HepG2 (cell line): ENCODE measurements at regions not wholly inside any gene's neighbourhood (a gene's known extent, or its start where the extent isn't known, plus 50 kb on each side); places are given as distances from the start of the nearest gene placed in this dataset.

Source experiments
- ATAC-seq: fragments of 200-7000 bp; cut with Tn5 transposase; 3 replicates; pipeline ENCODE4 v1.9.1; 2020; ENCODE audit warnings: mild to moderate bottlenecking, moderate library complexity
- BruUV-seq: library from RNA; stranded (reverse); fragments of 400-500 nt; replicated peaks from 2 replicates; lab custom pipeline; 2021; lab: Mats Ljungman, UMichigan
- CTCF ChIA-PET: fragments of 300-600 bp; formaldehyde crosslinking; extraction: SDS; loops from one replicate; lab custom pipeline; 2021; ENCODE audit warnings: low total read pairs, inconsistent platforms, low intra/inter-chr PET ratio; lab: Yijun Ruan, JAX
- POLR2A ChIA-PET: fragments of 350-600 bp; sonication (Branson Sonifier 250); formaldehyde crosslinking; loops from one replicate; lab custom pipeline; 2020; ENCODE audit warnings: antibody characterized with exemption, inconsistent platforms; lab: Yijun Ruan, JAX
- DNase-seq: peaks from one replicate; pipeline ENCODE4 v3.0.0-alpha.2; 2015; ENCODE audit warnings: low spot score
- FAIRE-seq: peaks from 3 replicates; lab custom pipeline; 2011; peaks lifted over from hg19 to GRCh38; lab: Jason Lieb, UNC
- H2AFZ ChIP-seq: one replicate; pipeline ENCODE4 v1.6.1; 2011; ENCODE audit warnings: low read length, inconsistent platforms
- H3K27ac ChIP-seq: fragments of 300-600 bp; 3 replicates; pipeline ENCODE4 v1.8.0; 2011; ENCODE audit warnings: mixed run types, mild to moderate bottlenecking, mixed read lengths, low read length, inconsistent platforms; ENCODE audit not compliant: insufficient read depth; ENCODE audit errors: extremely low read length
- H3K27me3 ChIP-seq, 2 experiments: fragments of 200-600 bp in 1 of 2; 2 replicates in 1 of 2; 3 replicates in 1 of 2; pipeline versions ENCODE4 v1.6.0 to v1.8.0; 2011; ENCODE audit warnings: low read length in 2 of 2, mild to moderate bottlenecking in 2 of 2, moderate library complexity in 2 of 2, inconsistent platforms in 1 of 2; ENCODE audit not compliant: insufficient read depth in 2 of 2, control insufficient read depth in 1 of 2
- H3K36me3 ChIP-seq, 2 experiments: fragments of 200-600 bp in 1 of 2; replicated peaks in 1 of 2; 2 replicates in 1 of 2; 3 replicates in 1 of 2; pipeline versions ENCODE4 v1.5.1 to v1.8.0; 2011; ENCODE audit warnings: low read length in 2 of 2, inconsistent platforms in 1 of 2; ENCODE audit not compliant: insufficient read depth in 2 of 2, control insufficient read depth in 1 of 2
- H3K4me1 ChIP-seq: 2 replicates; pipeline ENCODE4 v1.5.1; 2012; ENCODE audit warnings: low read length, inconsistent platforms; ENCODE audit not compliant: insufficient read depth
- H3K4me2 ChIP-seq: 2 replicates; pipeline ENCODE4 v1.6.0; 2011; ENCODE audit warnings: low read depth, low read length, inconsistent platforms
- H3K4me3 ChIP-seq, 3 experiments: fragments of 200-600 bp in 1 of 3; sonication (generic), shearing (Covaris generic) in 1 of 3; replicated peaks in 1 of 3; 2 replicates each; pipeline ENCODE4 v1.5.1; 2011 to 2016; ENCODE audit warnings: low read length in 3 of 3, inconsistent platforms in 2 of 3, low read depth in 2 of 3, mild to moderate bottlenecking in 2 of 3, control low read depth in 1 of 3, mixed read lengths in 1 of 3; ENCODE audit not compliant: insufficient read depth in 1 of 3
- H3K79me2 ChIP-seq: one replicate; pipeline ENCODE4 v1.6.1; 2011; ENCODE audit warnings: low read length, inconsistent platforms; ENCODE audit not compliant: insufficient read depth
- H3K9ac ChIP-seq: 2 replicates; pipeline ENCODE4 v1.6.0; 2011; ENCODE audit warnings: mild to moderate bottlenecking, low read depth, low read length, inconsistent platforms; ENCODE audit not compliant: insufficient read depth
- H3K9me3 ChIP-seq: 2 replicates; pipeline ENCODE4 v1.5.1; 2012; ENCODE audit warnings: mild to moderate bottlenecking, low read length
- H4K20me1 ChIP-seq: 2 replicates; pipeline ENCODE4 v1.6.0; 2011; ENCODE audit warnings: inconsistent platforms, mild to moderate bottlenecking, low read length, moderate library complexity; ENCODE audit not compliant: insufficient read depth
- BORCS8-MEF2B ChIP-seq: sonication (generic); formaldehyde crosslinking; IDR thresholded peaks from 2 replicates; pipeline ENCODE4 v1.8.0; 2022; ENCODE audit warnings: mild to moderate bottlenecking, missing genetic modification reagents
- ELK4 ChIP-seq: sonication (generic); formaldehyde crosslinking; IDR thresholded peaks from 2 replicates; pipeline ENCODE4 v1.9.0; 2021; ENCODE audit warnings: missing genetic modification reagents, borderline replicate concordance
- ESRRA ChIP-seq: sonication (generic); formaldehyde crosslinking; IDR thresholded peaks from 2 replicates; pipeline ENCODE4 v1.5.1; 2020; ENCODE audit warnings: mild to moderate bottlenecking, low read depth, missing genetic modification reagents
- JARID2 ChIP-seq: sonication (generic); formaldehyde crosslinking; IDR thresholded peaks from 2 replicates; pipeline ENCODE4 v1.8.1; 2023; ENCODE audit warnings: missing genetic modification reagents, inconsistent platforms; ENCODE audit not compliant: insufficient replicate concordance
- MAZ ChIP-seq, 2 experiments: sonication (generic) in 1 of 2; formaldehyde crosslinking in 1 of 2; IDR thresholded peaks; 2 replicates each; pipeline versions ENCODE4 v1.5.0 to v1.6.1; 2012 to 2020; ENCODE audit warnings: low read depth in 2 of 2, mild to moderate bottlenecking in 2 of 2, borderline replicate concordance in 1 of 2, improper control_type of control experiment in 1 of 2, low read length in 1 of 2, missing genetic modification reagents in 1 of 2, moderate library complexity in 1 of 2
- MIER2 ChIP-seq: IDR thresholded peaks from 2 replicates; pipeline ENCODE4 v1.6.1; 2016; ENCODE audit warnings: missing biosample characterization, missing genetic modification reagents
- RAD51 ChIP-seq: fragments of 450-650 bp; IDR thresholded peaks from 2 replicates; pipeline ENCODE4 v1.6.1; 2016; ENCODE audit warnings: borderline replicate concordance
- RBAK ChIP-seq: sonication (generic); formaldehyde crosslinking; IDR thresholded peaks from 2 replicates; pipeline ENCODE4 v1.5.1; 2020; ENCODE audit warnings: mild to moderate bottlenecking, missing genetic modification reagents
- SIN3A ChIP-seq: IDR thresholded peaks from 2 replicates; pipeline ENCODE4 v1.6.1; 2011; ENCODE audit warnings: low read depth, mild to moderate bottlenecking, control low read depth, low read length, borderline replicate concordance
- SMAD9 ChIP-seq: sonication (generic); formaldehyde crosslinking; IDR thresholded peaks from 2 replicates; pipeline ENCODE4 v1.5.1; 2020; ENCODE audit warnings: mild to moderate bottlenecking, missing genetic modification reagents
- SNRNP70 ChIP-seq: fragments of 200-400 bp; formaldehyde crosslinking; IDR thresholded peaks from 2 replicates; pipeline ENCODE4 v1.6.1; 2017; ENCODE audit warnings: mild to moderate bottlenecking, low read depth, low read length, moderate library complexity
- TGIF2 ChIP-seq: IDR thresholded peaks from 2 replicates; pipeline ENCODE4 v1.6.1; 2016; ENCODE audit warnings: control low read depth, missing compliant biosample characterization
- ZNF17 ChIP-seq: sonication (generic); formaldehyde crosslinking; IDR thresholded peaks from 2 replicates; pipeline ENCODE4 v1.5.0; 2020; ENCODE audit warnings: mild to moderate bottlenecking, missing genetic modification reagents
- ZNF207 ChIP-seq: fragments of 450-650 bp; IDR thresholded peaks from 2 replicates; pipeline ENCODE4 v1.6.1; 2016; ENCODE audit warnings: antibody characterized with exemption, borderline replicate concordance
- ZNF580 ChIP-seq: IDR thresholded peaks from 2 replicates; pipeline ENCODE4 v1.6.1; 2016; ENCODE audit warnings: low read depth, borderline replicate concordance
- WGBS: methylation state at CpG from one replicate; pipeline ENCODE4 v1.1.6; 2017; ENCODE audit warnings: low lambda C conversion rate; 5-methylcytosine and 5-hydroxymethylcytosine counted together
- in situ Hi-C: cut with HindIII; loops from 2 replicates; pipeline ENCODE4 v1.10.0; 2017; ENCODE audit warnings: low pct_unique_long_range_greater_than_20kb; ENCODE audit not compliant: extremely low pct_ligation_motif_present
- intact Hi-C: fragments of 100-400 bp; cut with micrococcal nuclease; formaldehyde crosslinking; loops from one replicate; pipeline ENCODE4 v1.10.0; 2022; ENCODE audit not compliant: unreplicated experiment

GRCh38 chr1:5448486-5448885 lies 543.7 kb downstream of the NPHP4 start:
- no peaks in the 10 kb centered on the region for H3K9me3 ChIP-seq
- H3K36me3 ChIP-seq = no peaks in the 10 kb centered on the region
- no TSS peak for BruUV-seq
- in situ Hi-C loops = no loop called here
- no peak for DNase-seq
- no peak overlapping the region for H3K4me2 ChIP-seq
- no peak overlapping the region for H3K9ac ChIP-seq
- no peak overlapping the region for H3K4me3 ChIP-seq
- 0% methylated on average over 3 of the region's 6 CpGs for WGBS
- no peak overlapping the region for H2AFZ ChIP-seq
- peaks cover 2 to 25% of the 10 kb centered on the region in 2 experiments; a peak in 4 of 5 replicates for H3K27me3 ChIP-seq
- TF ChIP-seq BORCS8-MEF2B = no peak
- no peak for TF ChIP-seq ESRRA (CRISPR knock-in tag)
- TF ChIP-seq MAZ (IDR thresholded peaks at IDR 0.05; ENCODE audit: borderline replicate concordance, low read depth, low read length) = no peak
- no peak for TF ChIP-seq MAZ (CRISPR knock-in tag; IDR thresholded peaks at IDR 0.05; ENCODE audit: low read depth)
- TF ChIP-seq MIER2 (CRISPR knock-in tag) = no peak
- TF ChIP-seq RAD51 = no peak
- TF ChIP-seq ELK4 (CRISPR knock-in tag) = no peak
- TF ChIP-seq JARID2 (CRISPR knock-in tag) = no peak
- no peak for TF ChIP-seq SMAD9 (CRISPR knock-in tag)
- TF ChIP-seq RBAK = no peak
- TF ChIP-seq SNRNP70 = no peak
- no peak for TF ChIP-seq ZNF207
- TF ChIP-seq ZNF580 (CRISPR knock-in tag) = no peak
- no peak for TF ChIP-seq ZNF17 (CRISPR knock-in tag)
- no peak for TF ChIP-seq TGIF2 (CRISPR knock-in tag)
- TF ChIP-seq SIN3A = no peak
- ChIA-PET CTCF (no interaction called here), POLR2A (no interaction called here)
- no peak for ATAC-seq
- no peaks in the 10 kb centered on the region for H3K4me1 ChIP-seq
- H3K79me2 ChIP-seq = no peaks in the 10 kb centered on the region
- no peak for FAIRE-seq
- intact Hi-C loops = no loop called here
- H4K20me1 ChIP-seq = no peaks in the 10 kb centered on the region
- no peak overlapping the region for H3K27ac ChIP-seq
